Activated naive CD8-positive, alpha-beta T cell treated with anti-CD3 and anti-CD28 coated beads, Interleukin-2, amount 50 U/mL, for 24 hours (primary cell): ENCODE measurements at regions not wholly inside any gene's neighbourhood (a gene's known extent, or its start where the extent isn't known, plus 50 kb on each side); places are given as distances from the start of the nearest gene placed in this dataset.

Experiments
- ATAC-seq: fragments of 150-1000 bp; cut with Tn5 transposase; one replicate; pipeline ENCODE4 v1.10.0; 2021
- DNase-seq: peaks from one replicate; pipeline ENCODE4 v3.0.0; 2021
- H3K27ac Mint-ChIP-seq: one replicate; pipeline ENCODE4 v1.8.0; 2021; ENCODE audit warnings: mild to moderate bottlenecking, mixed read lengths
- H3K27me3 Mint-ChIP-seq: one replicate; pipeline ENCODE4 v1.8.0; 2021; ENCODE audit warnings: mixed read lengths
- H3K36me3 Mint-ChIP-seq: one replicate; pipeline ENCODE4 v1.8.0; 2021; ENCODE audit warnings: low read depth, mixed read lengths
- H3K4me1 Mint-ChIP-seq: one replicate; pipeline ENCODE4 v1.8.0; 2021; ENCODE audit warnings: mixed read lengths
- H3K4me3 Mint-ChIP-seq: one replicate; pipeline ENCODE4 v1.8.0; 2021; ENCODE audit warnings: mild to moderate bottlenecking, moderate library complexity, mixed read lengths
- H3K9me3 Mint-ChIP-seq: one replicate; pipeline ENCODE4 v1.8.0; 2021; ENCODE audit warnings: mixed read lengths

GRCh38 chr20:61024390-61024789, 227.7 kb upstream of the CDH4 start:
- Mint-ChIP-seq H3K9me3 (peaks cover 15% of the 10 kb centered on the region), H3K27me3 (no peaks in the 10 kb centered on the region), H3K4me3 (no peak overlapping the region), H3K36me3 (no peaks in the 10 kb centered on the region), H3K4me1 (no peaks in the 10 kb centered on the region), H3K27ac (no peak overlapping the region)
- DNase-seq: no peak
- no peak for ATAC-seq

GRCh38 chr20:61025536-61025935, 226.5 kb upstream of the CDH4 start:
- no peak overlapping the region for H3K4me3 Mint-ChIP-seq
- H3K36me3 Mint-ChIP-seq: no peaks in the 10 kb centered on the region
- no peaks in the 10 kb centered on the region for H3K27me3 Mint-ChIP-seq
- H3K9me3 Mint-ChIP-seq: peaks cover 10% of the 10 kb centered on the region
- no peak for ATAC-seq
- H3K27ac Mint-ChIP-seq: no peak overlapping the region
- H3K4me1 Mint-ChIP-seq: no peaks in the 10 kb centered on the region
- no peak for DNase-seq

- H3K4me1 Mint-ChIP-seq: no peaks in the 10 kb centered on the region
- no peaks in the 10 kb centered on the region for H3K36me3 Mint-ChIP-seq
- H3K4me3 Mint-ChIP-seq: no peak overlapping the region
- no peak for DNase-seq
- ATAC-seq: no peak
- peaks cover 10% of the 10 kb centered on the region for H3K9me3 Mint-ChIP-seq
- no peak overlapping the region for H3K27ac Mint-ChIP-seq
- H3K27me3 Mint-ChIP-seq: no peaks in the 10 kb centered on the region
Measured at GRCh38 chr20:61026173-61026572, 225.9 kb upstream of the CDH4 start.

GRCh38 chr20:61026731-61027130, 225.3 kb upstream of the CDH4 start:
- ATAC-seq (no peak), DNase-seq (no peak)
- H3K36me3 Mint-ChIP-seq: no peaks in the 10 kb centered on the region
- H3K4me1 Mint-ChIP-seq: no peaks in the 10 kb centered on the region
- H3K4me3 Mint-ChIP-seq: no peak overlapping the region
- H3K9me3 Mint-ChIP-seq: peaks cover 10% of the 10 kb centered on the region
- H3K27me3 Mint-ChIP-seq: no peaks in the 10 kb centered on the region
- no peak overlapping the region for H3K27ac Mint-ChIP-seq

- no peaks in the 10 kb centered on the region for H3K36me3 Mint-ChIP-seq
- H3K9me3 Mint-ChIP-seq: peaks cover 10% of the 10 kb centered on the region
- ATAC-seq (no peak), DNase-seq (no peak)
- H3K4me1 Mint-ChIP-seq: no peaks in the 10 kb centered on the region
- H3K27me3 Mint-ChIP-seq: no peaks in the 10 kb centered on the region
- H3K27ac Mint-ChIP-seq: no peak overlapping the region
- no peak overlapping the region for H3K4me3 Mint-ChIP-seq
Measured at GRCh38 chr20:61027218-61027617, 224.8 kb upstream of the CDH4 start.

GRCh38 chr20:61030130-61030529, 221.9 kb upstream of the CDH4 start:
- H3K36me3 Mint-ChIP-seq: no peaks in the 10 kb centered on the region
- DNase-seq: no peak
- no peak overlapping the region for H3K4me3 Mint-ChIP-seq
- H3K9me3 Mint-ChIP-seq: peaks cover 10% of the 10 kb centered on the region
- ATAC-seq: no peak
- no peaks in the 10 kb centered on the region for H3K4me1 Mint-ChIP-seq
- no peaks in the 10 kb centered on the region for H3K27me3 Mint-ChIP-seq
- H3K27ac Mint-ChIP-seq: no peak overlapping the region

GRCh38 chr20:61031101-61031830, 220.8 kb upstream of the CDH4 start:
- no peak for ATAC-seq
- Mint-ChIP-seq H3K36me3 (no peaks in the 10 kb centered on the region), H3K9me3 (peaks cover 10% of the 10 kb centered on the region), H3K27ac (no peak overlapping the region), H3K4me1 (no peaks in the 10 kb centered on the region), H3K4me3 (no peak overlapping the region), H3K27me3 (no peaks in the 10 kb centered on the region)
- DNase-seq: no peak

- Mint-ChIP-seq H3K9me3 (peaks cover 16% of the 10 kb centered on the region), H3K4me3 (no peak overlapping the region), H3K27ac (no peak overlapping the region), H3K27me3 (no peaks in the 10 kb centered on the region), H3K36me3 (no peaks in the 10 kb centered on the region), H3K4me1 (no peaks in the 10 kb centered on the region)
- ATAC-seq: no peak
- no peak for DNase-seq
Measured at GRCh38 chr20:61037498-61037897, 214.6 kb upstream of the CDH4 start.

GRCh38 chr20:61041481-61041880, 210.6 kb upstream of the CDH4 start:
- Mint-ChIP-seq H3K27me3 (no peaks in the 10 kb centered on the region), H3K4me1 (no peaks in the 10 kb centered on the region), H3K9me3 (peaks cover 15% of the 10 kb centered on the region), H3K4me3 (no peak overlapping the region), H3K36me3 (no peaks in the 10 kb centered on the region), H3K27ac (no peak overlapping the region)
- DNase-seq (no peak), ATAC-seq (no peak)

- Mint-ChIP-seq H3K4me1 (no peaks in the 10 kb centered on the region), H3K27me3 (no peaks in the 10 kb centered on the region), H3K4me3 (no peak overlapping the region), H3K36me3 (no peaks in the 10 kb centered on the region), H3K9me3 (peaks cover 3% of the 10 kb centered on the region), H3K27ac (no peak overlapping the region)
- DNase-seq (no peak), ATAC-seq (no peak)
Measured at GRCh38 chr20:61042506-61043385, 209.3 kb upstream of the CDH4 start.

- no peaks in the 10 kb centered on the region for H3K27me3 Mint-ChIP-seq
- ATAC-seq (no peak), DNase-seq (no peak)
- no peak overlapping the region for H3K4me3 Mint-ChIP-seq
- no peaks in the 10 kb centered on the region for H3K4me1 Mint-ChIP-seq
- no peaks in the 10 kb centered on the region for H3K9me3 Mint-ChIP-seq
- no peak overlapping the region for H3K27ac Mint-ChIP-seq
- H3K36me3 Mint-ChIP-seq: no peaks in the 10 kb centered on the region
Measured at GRCh38 chr20:61043681-61044080, 208.4 kb upstream of the CDH4 start.

GRCh38 chr20:61044499-61044898, 207.6 kb upstream of the CDH4 start:
- ATAC-seq (no peak), DNase-seq (no peak)
- no peak overlapping the region for H3K27ac Mint-ChIP-seq
- H3K27me3 Mint-ChIP-seq: no peaks in the 10 kb centered on the region
- no peaks in the 10 kb centered on the region for H3K4me1 Mint-ChIP-seq
- H3K36me3 Mint-ChIP-seq: no peaks in the 10 kb centered on the region
- H3K9me3 Mint-ChIP-seq: no peaks in the 10 kb centered on the region
- H3K4me3 Mint-ChIP-seq: no peak overlapping the region

GRCh38 chr20:61045091-61045490, 207.0 kb upstream of the CDH4 start:
- no peak for ATAC-seq
- Mint-ChIP-seq H3K36me3 (no peaks in the 10 kb centered on the region), H3K4me1 (no peaks in the 10 kb centered on the region), H3K27ac (no peak overlapping the region), H3K9me3 (no peaks in the 10 kb centered on the region), H3K4me3 (no peak overlapping the region), H3K27me3 (no peaks in the 10 kb centered on the region)
- no peak for DNase-seq

GRCh38 chr20:61045876-61046585, 206.0 kb upstream of the CDH4 start:
- ATAC-seq (no peak), DNase-seq (no peak)
- Mint-ChIP-seq H3K27ac (no peak overlapping the region), H3K9me3 (no peaks in the 10 kb centered on the region), H3K4me1 (no peaks in the 10 kb centered on the region), H3K4me3 (no peak overlapping the region), H3K36me3 (no peaks in the 10 kb centered on the region), H3K27me3 (no peaks in the 10 kb centered on the region)
